Smooth muscle cell (in vitro differentiated cells): ENCODE measurements at regions not wholly inside any gene's neighbourhood (a gene's known extent, or its start where the extent isn't known, plus 50 kb on each side); places are given as distances from the start of the nearest gene placed in this dataset.

Experiments used
- DNase-seq: peaks from one replicate; lab custom pipeline; 2025; ENCODE audit not compliant: unreplicated experiment; lab: John Stamatoyannopoulos, UW
- H2AFZ ChIP-seq: fragments of 200-600 bp; sonication (generic); 2 replicates; pipeline ENCODE4 v1.6.0; 2016; ENCODE audit warnings: antibody characterized with exemption, low read depth, mild to moderate bottlenecking
- H3F3A ChIP-seq: fragments of 200-600 bp; sonication (generic); 2 replicates; pipeline ENCODE4 v1.6.0; 2017; ENCODE audit warnings: antibody characterized with exemption, low read depth
- H3K27ac ChIP-seq: fragments of 200-600 bp; sonication (generic); 2 replicates; pipeline ENCODE4 v1.5.1; 2016; ENCODE audit warnings: low read depth, mild to moderate bottlenecking
- H3K27me3 ChIP-seq: fragments of 200-600 bp; sonication (generic); 2 replicates; pipeline ENCODE4 v1.6.1; 2016; ENCODE audit warnings: low read depth, mild to moderate bottlenecking
- H3K36me3 ChIP-seq: fragments of 200-600 bp; sonication (generic); 2 replicates; pipeline ENCODE4 v1.5.1; 2016; ENCODE audit warnings: low read depth
- H3K4me1 ChIP-seq: fragments of 200-600 bp; sonication (generic); 2 replicates; pipeline ENCODE4 v1.5.1; 2016; ENCODE audit warnings: low read depth
- H3K4me2 ChIP-seq: fragments of 200-600 bp; sonication (generic); 2 replicates; pipeline ENCODE4 v1.6.0; 2016; ENCODE audit warnings: mild to moderate bottlenecking
- H3K4me3 ChIP-seq: fragments of 200-600 bp; sonication (generic); 2 replicates; pipeline ENCODE4 v1.5.1; 2016; ENCODE audit warnings: mild to moderate bottlenecking
- H3K79me2 ChIP-seq: fragments of 200-600 bp; sonication (generic); 2 replicates; pipeline ENCODE4 v1.6.0; 2016; ENCODE audit warnings: low read depth, mild to moderate bottlenecking
- H3K9ac ChIP-seq: fragments of 200-600 bp; sonication (generic); 2 replicates; pipeline ENCODE4 v1.6.0; 2016; ENCODE audit warnings: low read depth
- H3K9me3 ChIP-seq: fragments of 200-600 bp; sonication (generic); replicated peaks from 2 replicates; pipeline ENCODE4 v1.5.1; 2016; ENCODE audit warnings: low read depth
- H4K20me1 ChIP-seq: fragments of 200-600 bp; sonication (generic); 2 replicates; pipeline ENCODE4 v1.6.0; 2016; ENCODE audit warnings: low read depth
- WGBS: methylation state at CpG from one replicate; pipeline ENCODE4 v1.1.7; 2016; ENCODE audit warnings: low lambda C conversion rate; 5-methylcytosine and 5-hydroxymethylcytosine counted together
- TF ChIP-seq, protein P1 (sequence below): fragments of 200-600 bp; sonication (generic); IDR thresholded peaks from 2 replicates; pipeline ENCODE4 v1.5.1; 2017; ENCODE audit warnings: borderline replicate concordance, mild to moderate bottlenecking, antibody characterized with exemption; ENCODE audit not compliant: insufficient read depth, poor library complexity, severe bottlenecking

DNA sequence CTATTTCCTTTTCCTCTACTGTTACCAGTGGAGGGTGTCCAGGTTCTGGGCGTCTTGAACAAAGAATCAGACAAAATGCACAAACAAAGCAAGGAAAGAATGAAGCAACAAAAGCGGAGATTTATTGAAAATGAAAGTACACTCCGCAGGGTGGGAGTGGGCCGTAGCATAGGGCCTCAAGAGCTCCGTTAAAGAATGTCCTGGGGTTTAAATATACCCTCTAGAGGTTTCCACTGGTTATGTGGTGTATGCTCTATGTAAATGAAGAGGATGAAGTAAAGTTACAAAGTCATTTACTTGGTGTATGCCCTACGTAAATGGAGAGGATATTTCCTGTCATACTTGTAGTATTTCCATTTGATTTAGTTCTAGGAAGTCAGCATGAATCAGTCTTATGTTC lies 113.5 kb upstream of the MRPS30 start:
- no peak overlapping the region for H3K4me3 ChIP-seq
- no peak overlapping the region for H3K4me2 ChIP-seq
- no peak for DNase-seq
- H3K9me3 ChIP-seq: no peaks in the 10 kb centered on the region
- WGBS: 89% methylated on average over 6 of the region's 6 CpGs
- no peaks in the 10 kb centered on the region for H3K27me3 ChIP-seq
- no peak overlapping the region for H2AFZ ChIP-seq
- no peaks in the 10 kb centered on the region for H3K4me1 ChIP-seq
- H3K9ac ChIP-seq: no peak overlapping the region
- H3K27ac ChIP-seq: no peak overlapping the region
- no peaks in the 10 kb centered on the region for H3K79me2 ChIP-seq
- no peaks in the 10 kb centered on the region for H4K20me1 ChIP-seq
- no peaks in the 10 kb centered on the region for H3F3A ChIP-seq
- TF ChIP-seq, protein P1, sequence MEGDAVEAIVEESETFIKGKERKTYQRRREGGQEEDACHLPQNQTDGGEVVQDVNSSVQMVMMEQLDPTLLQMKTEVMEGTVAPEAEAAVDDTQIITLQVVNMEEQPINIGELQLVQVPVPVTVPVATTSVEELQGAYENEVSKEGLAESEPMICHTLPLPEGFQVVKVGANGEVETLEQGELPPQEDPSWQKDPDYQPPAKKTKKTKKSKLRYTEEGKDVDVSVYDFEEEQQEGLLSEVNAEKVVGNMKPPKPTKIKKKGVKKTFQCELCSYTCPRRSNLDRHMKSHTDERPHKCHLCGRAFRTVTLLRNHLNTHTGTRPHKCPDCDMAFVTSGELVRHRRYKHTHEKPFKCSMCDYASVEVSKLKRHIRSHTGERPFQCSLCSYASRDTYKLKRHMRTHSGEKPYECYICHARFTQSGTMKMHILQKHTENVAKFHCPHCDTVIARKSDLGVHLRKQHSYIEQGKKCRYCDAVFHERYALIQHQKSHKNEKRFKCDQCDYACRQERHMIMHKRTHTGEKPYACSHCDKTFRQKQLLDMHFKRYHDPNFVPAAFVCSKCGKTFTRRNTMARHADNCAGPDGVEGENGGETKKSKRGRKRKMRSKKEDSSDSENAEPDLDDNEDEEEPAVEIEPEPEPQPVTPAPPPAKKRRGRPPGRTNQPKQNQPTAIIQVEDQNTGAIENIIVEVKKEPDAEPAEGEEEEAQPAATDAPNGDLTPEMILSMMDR: no peak
- no peaks in the 10 kb centered on the region for H3K36me3 ChIP-seq

DNA sequence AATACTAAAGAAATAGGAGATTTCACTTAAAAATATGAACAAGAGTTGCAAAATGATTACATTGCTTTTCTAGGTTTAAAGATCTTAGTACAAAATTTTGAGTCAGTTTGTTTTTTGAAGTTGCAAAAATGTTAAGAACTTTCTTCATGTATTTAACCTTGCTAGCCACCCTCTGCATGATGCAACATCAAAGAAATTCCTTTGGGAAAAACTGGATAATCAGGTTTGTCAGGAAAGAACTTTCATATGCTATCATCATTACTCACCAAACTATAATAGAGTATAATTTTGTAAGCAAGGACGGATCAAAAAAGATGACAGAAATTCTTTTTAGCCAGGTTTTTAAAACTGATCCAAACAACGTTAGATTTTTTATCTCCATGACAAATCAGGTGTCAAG lies 116.9 kb upstream of the MRPS30 start:
- H3F3A ChIP-seq: no peaks in the 10 kb centered on the region
- no peaks in the 10 kb centered on the region for H3K4me1 ChIP-seq
- H3K36me3 ChIP-seq: no peaks in the 10 kb centered on the region
- peak overlapping the region; percentile 53 for H3K4me2 ChIP-seq
- DNase-seq: no peak
- WGBS: 79% methylated on average over 2 of the region's 2 CpGs
- no peaks in the 10 kb centered on the region for H3K9me3 ChIP-seq
- no peak overlapping the region for H3K4me3 ChIP-seq
- no peak overlapping the region for H3K9ac ChIP-seq
- no peaks in the 10 kb centered on the region for H3K27me3 ChIP-seq
- H2AFZ ChIP-seq: no peak overlapping the region
- H3K27ac ChIP-seq: peak overlapping the region; percentile 50
- H4K20me1 ChIP-seq: no peaks in the 10 kb centered on the region
- TF ChIP-seq, protein P1: no peak
- H3K79me2 ChIP-seq: no peaks in the 10 kb centered on the region

DNA sequence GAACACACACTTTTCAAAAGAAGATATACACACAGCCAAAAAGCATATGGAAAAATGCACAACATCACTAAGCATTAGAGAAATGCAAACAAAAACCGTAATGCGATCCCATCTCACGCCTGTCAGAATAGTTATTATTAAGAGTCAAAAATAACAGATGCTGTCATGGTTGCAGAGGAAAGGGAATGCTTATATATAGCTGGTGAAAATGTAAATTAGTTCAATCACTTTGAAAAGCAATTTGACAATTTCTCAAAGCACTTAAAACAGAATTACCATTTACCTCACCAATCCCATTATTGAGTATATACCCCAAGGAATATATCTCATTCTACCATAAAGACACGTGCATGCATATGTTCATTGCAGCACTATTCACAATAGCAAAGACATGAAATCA lies 126.8 kb upstream of the MRPS30 start:
- no peak overlapping the region for H3K27ac ChIP-seq
- no peaks in the 10 kb centered on the region for H3K79me2 ChIP-seq
- no peaks in the 10 kb centered on the region for H3K36me3 ChIP-seq
- no peak overlapping the region for H3K9ac ChIP-seq
- no peaks in the 10 kb centered on the region for H3K27me3 ChIP-seq
- no peaks in the 10 kb centered on the region for H3K4me1 ChIP-seq
- H2AFZ ChIP-seq: no peak overlapping the region
- no peak overlapping the region for H3K4me2 ChIP-seq
- 82% methylated on average over 4 of the region's 4 CpGs for WGBS
- H4K20me1 ChIP-seq: no peaks in the 10 kb centered on the region
- DNase-seq: no peak
- H3K9me3 ChIP-seq: no peaks in the 10 kb centered on the region
- H3K4me3 ChIP-seq: no peak overlapping the region
- TF ChIP-seq, protein P1: no peak
- H3F3A ChIP-seq: no peaks in the 10 kb centered on the region

DNA sequence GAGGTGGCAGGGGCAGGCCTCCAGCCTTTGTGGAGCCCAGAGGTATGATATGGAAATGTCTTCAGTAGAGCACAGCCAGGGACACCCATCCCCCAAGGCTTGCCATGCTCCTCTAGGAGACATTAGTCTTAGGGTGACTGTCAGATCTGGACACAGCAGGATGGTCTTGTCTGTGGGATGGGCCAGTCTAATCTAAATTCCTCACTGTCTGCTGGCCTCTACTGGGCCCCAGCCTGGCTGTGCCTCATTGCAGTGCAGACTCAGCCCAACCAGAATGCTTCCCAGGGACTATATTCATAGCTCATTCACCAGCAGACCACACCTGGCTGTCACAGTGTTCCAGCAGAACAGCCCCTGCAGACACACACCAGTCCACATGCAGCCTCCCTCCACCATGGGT lies 129.5 kb upstream of the MRPS30 start:
- no peaks in the 10 kb centered on the region for H3K9me3 ChIP-seq
- TF ChIP-seq, protein P1: no peak
- no peak for DNase-seq
- H3K27ac ChIP-seq: no peak overlapping the region
- H3K79me2 ChIP-seq: no peaks in the 10 kb centered on the region
- H3K4me3 ChIP-seq: no peak overlapping the region
- no peaks in the 10 kb centered on the region for H3K36me3 ChIP-seq
- no peaks in the 10 kb centered on the region for H3K4me1 ChIP-seq
- no peaks in the 10 kb centered on the region for H4K20me1 ChIP-seq
- no peak overlapping the region for H2AFZ ChIP-seq
- H3F3A ChIP-seq: no peaks in the 10 kb centered on the region
- H3K9ac ChIP-seq: no peak overlapping the region
- no peak overlapping the region for H3K4me2 ChIP-seq
- H3K27me3 ChIP-seq: no peaks in the 10 kb centered on the region
